HCT116 (cell line): ENCODE measurements at regions not wholly inside any gene's neighbourhood (a gene's known extent, or its start where the extent isn't known, plus 50 kb on each side); places are given as distances from the start of the nearest gene placed in this dataset.

Source experiments
- ATAC-seq: fragments of 200-7000 bp; cut with Tn5 transposase; 2 replicates; pipeline ENCODE4 v1.9.1; 2020; ENCODE audit warnings: mild to moderate bottlenecking, moderate library complexity
- BruUV-seq: library from RNA; stranded (reverse); fragments of 400-500 nt; replicated peaks from 2 replicates; lab custom pipeline; 2021; lab: Mats Ljungman, UMichigan
- CTCF ChIA-PET: fragments of 300-600 bp; sonication (Branson Sonifier 250); formaldehyde crosslinking; loops from one replicate; lab custom pipeline; 2021; ENCODE audit warnings: antibody characterized with exemption; lab: Charles Lee
- POLR2A ChIA-PET: fragments of 300-600, 350-600 bp; sonication (Branson Sonifier 250); formaldehyde crosslinking; loops from one replicate; lab custom pipeline; 2021; ENCODE audit warnings: antibody characterized with exemption; lab: Charles Lee
- RAD21 ChIA-PET, 2 experiments: fragments of 300-600 bp; sonication (Branson Sonifier 250); formaldehyde crosslinking; loops; one replicate each; lab custom pipeline; 2023; ENCODE audit warnings: low total read pairs in 2 of 2; ENCODE audit not compliant: uncharacterized antibody in 2 of 2, unreplicated experiment in 2 of 2, low non-redundant PET in 1 of 2; lab: Charles Lee
- DNase-seq: peaks from one replicate; pipeline ENCODE4 v3.0.0-alpha.2; 2010; ENCODE audit warnings: low read depth, low spot score
- H2AFZ ChIP-seq: fragments of 200-600 bp; shearing (Covaris generic), sonication (generic); 2 replicates; pipeline ENCODE4 v1.6.1; 2017; ENCODE audit warnings: low read depth, mixed run types, mixed read lengths, antibody characterized with exemption, low read length; ENCODE audit not compliant: poor library complexity, severe bottlenecking
- H3K27ac ChIP-seq: 2 replicates; pipeline ENCODE4 v1.5.1; 2012; ENCODE audit warnings: low read depth, low read length
- H3K27me3 ChIP-seq: fragments of 200-600 bp; sonication (generic); 2 replicates; pipeline ENCODE4 v1.6.1; 2016; ENCODE audit warnings: mixed run types, low read length, mixed read lengths; ENCODE audit not compliant: insufficient read depth
- H3K36me3 ChIP-seq, 2 experiments: fragments of 200-500 bp in 1 of 2; fragments of 200-600 bp in 1 of 2; sonication (Bioruptor generic) in 1 of 2; sonication (generic) in 1 of 2; 2 replicates each; pipeline versions ENCODE4 v1.5.1 to v1.6.1; 2014 to 2016; ENCODE audit warnings: low read length in 2 of 2, inconsistent platforms in 1 of 2, mixed read lengths in 1 of 2, mixed run types in 1 of 2; ENCODE audit not compliant: insufficient read depth in 2 of 2, control insufficient read depth in 1 of 2
- H3K4me1 ChIP-seq, 2 experiments: fragments of 200-600 bp in 1 of 2; sonication (generic) in 1 of 2; 2 replicates each; pipeline versions ENCODE4 v1.5.1 to v1.6.1; 2012 to 2017; ENCODE audit warnings: low read length in 2 of 2, inconsistent platforms in 1 of 2, mild to moderate bottlenecking in 1 of 2, mixed read lengths in 1 of 2, mixed run types in 1 of 2, moderate library complexity in 1 of 2; ENCODE audit not compliant: insufficient read depth in 2 of 2, control insufficient read depth in 1 of 2
- H3K4me2 ChIP-seq: fragments of 200-600 bp; sonication (generic); 2 replicates; pipeline ENCODE4 v1.6.1; 2017; ENCODE audit warnings: mixed run types, low read length, mixed read lengths
- H3K4me3 ChIP-seq, 2 experiments: fragments of 200-600 bp in 1 of 2; sonication (generic) in 1 of 2; replicated peaks in 1 of 2; 2 replicates each; pipeline ENCODE4 v1.5.1; 2011 to 2016; ENCODE audit warnings: low read length in 2 of 2, control low read depth in 1 of 2, low read depth in 1 of 2, mild to moderate bottlenecking in 1 of 2, mixed read lengths in 1 of 2, mixed run types in 1 of 2
- H3K79me2 ChIP-seq: fragments of 200-600 bp; sonication (generic); 2 replicates; pipeline ENCODE4 v1.6.1; 2017; ENCODE audit warnings: mild to moderate bottlenecking, mixed run types, low read length, moderate library complexity, mixed read lengths; ENCODE audit not compliant: insufficient read depth
- H3K9ac ChIP-seq: fragments of 200-600 bp; sonication (generic); 2 replicates; pipeline ENCODE4 v1.6.1; 2016; ENCODE audit warnings: low read length, mixed read lengths
- H3K9me2 ChIP-seq: fragments of 200-600 bp; sonication (generic), shearing (Covaris generic); 2 replicates; pipeline ENCODE4 v1.6.1; 2017; ENCODE audit warnings: mixed run types, mild to moderate bottlenecking, moderate library complexity; ENCODE audit not compliant: insufficient read depth
- H3K9me3 ChIP-seq, 2 experiments: fragments of 200-500 bp in 1 of 2; fragments of 200-600 bp in 1 of 2; sonication (Bioruptor generic) in 1 of 2; sonication (generic) in 1 of 2; 2 replicates each; pipeline ENCODE4 v1.6.1; 2014 to 2017; ENCODE audit warnings: low read length in 2 of 2, mixed read lengths in 2 of 2, inconsistent platforms in 1 of 2, low read depth in 1 of 2, mild to moderate bottlenecking in 1 of 2, mixed run types in 1 of 2, moderate library complexity in 1 of 2; ENCODE audit not compliant: control insufficient read depth in 1 of 2, insufficient read depth in 1 of 2
- H4K20me1 ChIP-seq: fragments of 200-600 bp; sonication (generic), shearing (Covaris generic); 2 replicates; pipeline ENCODE4 v1.6.1; 2017; ENCODE audit warnings: mixed run types, mild to moderate bottlenecking, moderate library complexity; ENCODE audit not compliant: insufficient read depth
- CBX3 ChIP-seq: IDR thresholded peaks from 2 replicates; pipeline ENCODE4 v1.6.1; 2012; ENCODE audit warnings: low read depth
- CEBPB ChIP-seq: IDR thresholded peaks from 2 replicates; pipeline ENCODE4 v1.6.1; 2012; ENCODE audit warnings: low read depth
- EZH2phosphoT487 ChIP-seq: fragments of 200-600 bp; IDR thresholded peaks from 2 replicates; pipeline ENCODE4 v1.6.1; 2018; ENCODE audit warnings: antibody characterized with exemption, borderline replicate concordance
- MAX ChIP-seq: IDR thresholded peaks from 2 replicates; pipeline ENCODE4 v1.6.1; 2012
- POLR2A ChIP-seq: IDR thresholded peaks from 2 replicates; pipeline ENCODE4 v1.7.0; 2011; ENCODE audit warnings: borderline replicate concordance; ENCODE audit not compliant: insufficient read depth, insufficient read length; ENCODE audit errors: extremely low read depth
- POLR2AphosphoS5 ChIP-seq: IDR thresholded peaks from 2 replicates; pipeline ENCODE4 v1.6.1; 2011; ENCODE audit warnings: mild to moderate bottlenecking, low read depth, low read length, moderate library complexity
- SIN3A ChIP-seq: IDR thresholded peaks from 2 replicates; pipeline ENCODE4 v1.6.1; 2012; ENCODE audit warnings: low read depth
- SRF ChIP-seq: IDR thresholded peaks from 2 replicates; pipeline ENCODE4 v1.6.1; 2012; ENCODE audit warnings: low read depth
- TCF7L2 ChIP-seq: IDR thresholded peaks from 2 replicates; pipeline ENCODE4 v1.7.0; 2011; ENCODE audit warnings: borderline replicate concordance, inconsistent platforms; ENCODE audit not compliant: insufficient read depth, insufficient read length; ENCODE audit errors: extremely low read depth
- ZFX ChIP-seq: fragments of 450-650 bp; IDR thresholded peaks from 2 replicates; pipeline ENCODE4 v1.6.1; 2017
- ZNF274 ChIP-seq: fragments of 200-500 bp; sonication (Bioruptor generic); IDR thresholded peaks from 2 replicates; pipeline ENCODE4 v1.6.1; 2014; ENCODE audit warnings: mild to moderate bottlenecking, low read depth, low read length, inconsistent platforms
- intact Hi-C: fragments of 100-400 bp; cut with micrococcal nuclease; formaldehyde crosslinking; loops from 2 replicates; pipeline ENCODE4 v1.10.0; 2022

GRCh38 chr3:77807312-77807711 is 767.4 kb downstream of the ROBO2 start (continued):
- TF ChIP-seq MAX (no peak), SRF (no peak), TCF7L2 (no peak)

DNA sequence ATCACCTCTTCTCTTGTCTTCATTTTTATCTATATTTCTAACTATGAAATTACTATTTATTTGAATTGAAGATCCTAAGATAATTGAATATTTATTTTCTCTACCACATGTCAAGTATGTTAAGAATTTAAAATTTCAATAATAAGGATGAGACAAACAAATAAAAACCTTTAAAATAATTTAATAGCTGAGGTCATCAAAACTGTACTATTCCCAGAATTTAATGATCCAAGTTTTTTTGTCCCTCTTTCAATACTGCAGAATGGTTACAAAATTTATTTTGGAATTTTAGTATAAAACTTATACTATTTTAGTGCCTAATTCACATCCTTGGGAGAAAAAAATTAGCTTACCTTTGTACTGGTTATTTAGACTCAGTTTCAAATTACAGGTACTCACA is 774.9 kb downstream of the ROBO2 start:
- H3K79me2 ChIP-seq: no peaks in the 10 kb centered on the region
- H3K9me2 ChIP-seq: no peaks in the 10 kb centered on the region
- no peaks in the 10 kb centered on the region for H3K36me3 ChIP-seq
- intact Hi-C loops: no loop called here
- H3K27me3 ChIP-seq: no peaks in the 10 kb centered on the region
- ATAC-seq (no peak), DNase-seq (no peak)
- no peak overlapping the region for H2AFZ ChIP-seq
- no TSS peak for BruUV-seq
- no peak for TF ChIP-seq POLR2AphosphoS5
- TF ChIP-seq TCF7L2: no peak
- TF ChIP-seq EZH2phosphoT487: no peak
- TF ChIP-seq ZFX: no peak
- no peak for TF ChIP-seq MAX
- no peak for TF ChIP-seq POLR2A
- TF ChIP-seq CBX3: no peak
- TF ChIP-seq SIN3A: no peak
- no peak for TF ChIP-seq CEBPB
- no peak for TF ChIP-seq ZNF274
- no peaks in the 10 kb centered on the region for H4K20me1 ChIP-seq
- no peak overlapping the region for H3K4me2 ChIP-seq
- no peak overlapping the region for H3K9ac ChIP-seq
- RAD21 ChIA-PET: no interaction called here
- H3K4me1 ChIP-seq: no peaks in the 10 kb centered on the region
- H3K9me3 ChIP-seq: peaks cover 13 to 32% of the 10 kb centered on the region in 2 experiments; a peak in 2 of 4 replicates
- no peak overlapping the region for H3K27ac ChIP-seq
- POLR2A ChIA-PET: no interaction called here
- H3K4me3 ChIP-seq: no peak overlapping the region
- CTCF ChIA-PET: no interaction called here
